GM12864 (cell line): ENCODE measurements at regions not wholly inside any gene's neighbourhood (a gene's known extent, or its start where the extent isn't known, plus 50 kb on each side); places are given as distances from the start of the nearest gene placed in this dataset.

ENCODE experiments used
- DNase-seq: peaks from one replicate; pipeline ENCODE4 v3.0.0-alpha.2; 2011; ENCODE audit warnings: low read depth
- H3K4me3 ChIP-seq: 2 replicates; pipeline ENCODE4 v1.5.1; 2011; ENCODE audit warnings: mild to moderate bottlenecking, low read depth, low read length, control low read depth
- TF ChIP-seq, protein P1 (sequence below): IDR thresholded peaks from 2 replicates; pipeline ENCODE4 v1.5.1; 2011; ENCODE audit warnings: low read depth, mild to moderate bottlenecking, moderate library complexity, low read length, control low read depth, inconsistent platforms; ENCODE audit errors: missing control alignments

DNA sequence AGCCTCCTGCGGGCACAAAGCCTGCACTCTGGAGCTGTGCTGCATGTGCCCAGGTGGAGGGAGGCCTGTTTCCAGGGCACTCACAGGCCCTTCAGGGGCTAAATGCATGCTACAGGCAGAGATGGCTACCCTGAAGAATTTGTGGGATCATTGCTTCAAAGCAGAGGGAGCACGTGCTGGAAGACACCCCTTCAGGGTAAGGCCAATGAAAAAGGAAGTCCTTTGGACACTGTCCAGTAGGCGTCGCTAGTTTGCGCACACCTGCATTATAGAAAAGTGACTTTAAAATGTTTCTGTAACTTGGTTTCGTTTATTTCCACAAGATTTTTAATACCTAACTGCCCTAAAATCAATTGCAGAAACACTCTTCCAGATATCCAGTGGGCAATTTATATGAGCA, 325.3 kb downstream of the ZNF516 start:
- TF ChIP-seq, protein P1, sequence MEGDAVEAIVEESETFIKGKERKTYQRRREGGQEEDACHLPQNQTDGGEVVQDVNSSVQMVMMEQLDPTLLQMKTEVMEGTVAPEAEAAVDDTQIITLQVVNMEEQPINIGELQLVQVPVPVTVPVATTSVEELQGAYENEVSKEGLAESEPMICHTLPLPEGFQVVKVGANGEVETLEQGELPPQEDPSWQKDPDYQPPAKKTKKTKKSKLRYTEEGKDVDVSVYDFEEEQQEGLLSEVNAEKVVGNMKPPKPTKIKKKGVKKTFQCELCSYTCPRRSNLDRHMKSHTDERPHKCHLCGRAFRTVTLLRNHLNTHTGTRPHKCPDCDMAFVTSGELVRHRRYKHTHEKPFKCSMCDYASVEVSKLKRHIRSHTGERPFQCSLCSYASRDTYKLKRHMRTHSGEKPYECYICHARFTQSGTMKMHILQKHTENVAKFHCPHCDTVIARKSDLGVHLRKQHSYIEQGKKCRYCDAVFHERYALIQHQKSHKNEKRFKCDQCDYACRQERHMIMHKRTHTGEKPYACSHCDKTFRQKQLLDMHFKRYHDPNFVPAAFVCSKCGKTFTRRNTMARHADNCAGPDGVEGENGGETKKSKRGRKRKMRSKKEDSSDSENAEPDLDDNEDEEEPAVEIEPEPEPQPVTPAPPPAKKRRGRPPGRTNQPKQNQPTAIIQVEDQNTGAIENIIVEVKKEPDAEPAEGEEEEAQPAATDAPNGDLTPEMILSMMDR = no peak
- no peak overlapping the region for H3K4me3 ChIP-seq
- no peak for DNase-seq

DNA sequence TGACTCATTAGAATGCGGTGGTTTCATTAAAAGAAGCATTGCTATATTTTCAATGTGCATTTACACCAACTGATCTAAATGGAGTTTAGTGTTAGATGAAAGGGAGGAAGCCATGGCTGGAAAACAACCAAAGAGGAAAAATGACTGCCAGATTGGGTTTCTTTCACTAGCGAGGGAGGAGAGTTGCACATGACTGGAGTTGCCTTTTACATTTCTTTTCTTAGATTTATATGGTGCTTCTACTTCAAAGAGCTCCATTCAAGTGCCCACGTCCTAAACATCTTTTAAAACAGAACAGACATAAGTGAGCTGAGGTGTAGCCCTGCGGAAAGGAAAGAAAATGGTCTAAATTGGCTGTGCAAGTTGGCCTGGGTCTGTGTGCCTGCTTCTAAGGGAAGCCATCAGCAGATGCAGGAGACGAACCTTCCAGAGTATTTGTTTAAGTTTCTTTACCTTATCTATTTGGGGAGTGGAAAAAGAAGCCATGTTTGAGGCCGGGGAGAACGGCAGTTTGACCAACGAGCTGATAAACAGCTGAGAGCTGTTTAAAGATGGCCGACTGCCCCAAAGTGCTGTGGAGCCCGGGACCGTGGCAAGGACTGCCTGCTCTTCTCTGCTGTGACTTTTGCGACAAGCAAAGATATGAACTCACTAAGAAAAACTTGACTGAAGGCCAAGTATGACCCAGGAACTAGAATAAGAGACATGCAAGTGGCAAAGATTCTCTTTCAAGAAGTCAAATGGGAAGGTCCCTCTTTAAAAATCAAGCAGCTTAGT, 327.0 kb downstream of the ZNF516 start:
- TF ChIP-seq, protein P1 = no peak
- DNase-seq = no peak
- no peak overlapping the region for H3K4me3 ChIP-seq

DNA sequence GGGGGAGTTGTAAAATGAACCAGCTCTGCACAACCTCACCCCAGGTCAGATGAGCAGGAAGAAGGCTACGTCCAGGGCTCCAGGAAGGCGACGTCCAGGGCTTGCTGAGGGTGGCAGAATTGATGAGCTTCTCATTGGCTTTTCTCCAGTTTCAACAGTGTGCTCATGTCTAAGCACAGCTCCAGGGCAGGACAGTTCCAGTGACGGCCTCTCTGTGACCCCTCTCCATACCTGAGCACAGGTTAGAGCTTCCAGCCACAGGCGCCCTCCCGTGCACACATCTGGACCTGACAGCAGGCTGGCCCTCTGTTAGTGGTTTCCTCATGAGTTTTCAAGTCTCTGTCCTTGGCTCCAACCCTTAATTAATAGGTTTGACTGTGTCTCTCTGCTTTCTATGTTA, 327.6 kb downstream of the ZNF516 start:
- no peak overlapping the region for H3K4me3 ChIP-seq
- TF ChIP-seq, protein P1 = no peak
- DNase-seq = no peak

DNA sequence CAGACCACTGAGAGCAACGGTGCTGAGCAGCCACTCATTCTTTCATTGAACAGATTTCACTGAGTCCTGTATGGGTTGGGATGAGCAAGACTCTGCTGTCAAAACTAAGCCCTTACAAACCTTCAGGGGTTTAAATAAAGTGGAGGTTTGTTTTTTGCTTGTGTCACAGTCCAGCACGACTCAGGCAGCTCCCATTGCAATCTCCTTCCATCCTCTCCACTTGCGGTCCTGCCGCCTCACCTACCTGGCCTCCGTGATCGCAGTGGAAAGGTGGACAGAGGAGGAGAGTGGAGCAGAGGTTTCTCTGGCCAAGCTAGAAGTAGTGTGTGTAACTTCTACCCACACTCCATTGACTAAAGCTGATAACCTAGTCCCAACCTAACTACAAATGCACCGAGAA, 332.2 kb downstream of the ZNF516 start:
- no peak overlapping the region for H3K4me3 ChIP-seq
- TF ChIP-seq, protein P1 = no peak

DNA sequence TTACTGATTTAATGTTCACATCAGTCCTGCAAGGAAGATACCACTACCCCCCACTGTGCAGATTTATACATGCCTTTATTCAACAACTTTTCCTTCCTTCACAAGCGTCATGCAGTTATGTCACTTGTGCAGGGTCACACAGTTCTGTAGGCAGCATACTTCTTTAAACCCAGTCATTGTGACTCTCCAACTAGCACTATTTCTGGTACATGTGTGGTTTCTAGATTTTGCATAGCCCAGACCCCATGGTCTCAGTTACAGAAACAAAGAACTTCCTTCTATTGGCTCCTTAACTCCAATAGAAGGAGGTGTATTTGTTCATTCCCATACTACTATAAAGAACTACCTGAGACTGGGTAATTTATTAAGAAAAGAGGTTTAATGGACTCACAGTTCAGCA, 333.1 kb downstream of the ZNF516 start:
- no peak overlapping the region for H3K4me3 ChIP-seq
- DNase-seq = no peak
- TF ChIP-seq, protein P1 = no peak

More for the DNA sequence above, 332.2 kb downstream of the ZNF516 start:
- DNase-seq = no peak

DNA sequence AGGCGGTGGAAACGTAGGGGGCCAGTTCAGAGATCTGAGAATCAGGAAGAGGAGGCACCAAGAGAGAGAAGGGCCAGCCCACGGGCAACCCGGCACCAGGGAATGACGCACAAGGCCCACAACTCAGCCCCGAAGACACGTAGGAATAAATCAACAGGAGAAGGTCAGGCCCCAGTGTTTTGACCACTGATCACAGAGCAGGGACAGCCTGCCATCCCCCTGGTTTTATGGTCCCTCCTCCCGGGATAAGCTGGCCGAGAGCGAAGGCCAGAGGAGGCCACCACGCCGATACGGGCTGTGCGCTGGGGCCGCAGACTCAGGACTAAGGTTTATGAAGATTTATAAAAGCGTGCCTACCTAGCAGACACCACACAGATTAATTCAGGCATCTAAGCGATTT, 341.4 kb downstream of the ZNF516 start:
- H3K4me3 ChIP-seq = no peak overlapping the region
- TF ChIP-seq, protein P1 = no peak
- DNase-seq = no peak

DNA sequence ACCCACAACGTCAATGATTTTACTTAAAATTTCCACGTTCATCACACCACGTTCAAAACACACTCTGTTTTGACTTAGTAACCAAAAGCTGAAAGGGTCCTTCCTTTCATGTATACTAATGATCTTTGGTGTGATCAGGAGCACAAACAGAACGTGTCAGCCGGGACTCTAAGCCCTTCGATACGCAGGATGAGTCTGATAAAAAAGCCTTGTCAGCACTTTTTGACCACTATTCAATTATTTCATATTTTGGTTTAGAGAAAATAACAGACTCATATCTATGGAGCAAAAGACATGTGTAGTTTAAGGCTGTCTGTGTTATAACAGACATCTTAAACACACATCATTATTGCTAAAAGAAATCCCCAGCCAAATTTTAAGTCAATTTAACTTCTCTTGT, 345.3 kb downstream of the ZNF516 start:
- no peak overlapping the region for H3K4me3 ChIP-seq
- TF ChIP-seq, protein P1 = no peak
- no peak for DNase-seq
